Erythroblast (primary cell): ENCODE measurements at regions not wholly inside any gene's neighbourhood (a gene's known extent, or its start where the extent isn't known, plus 50 kb on each side); places are given as distances from the start of the nearest gene placed in this dataset.

Source experiments
- GATA1 ChIP-seq: IDR thresholded peaks from 2 replicates; pipeline ENCODE4 v1.6.1; 2011; ENCODE audit warnings: low read depth, mild to moderate bottlenecking, control low read depth, low read length, moderate library complexity
- POLR2A ChIP-seq: IDR thresholded peaks from 2 replicates; pipeline ENCODE4 v1.6.1; 2011; ENCODE audit warnings: mild to moderate bottlenecking, low read length

DNA sequence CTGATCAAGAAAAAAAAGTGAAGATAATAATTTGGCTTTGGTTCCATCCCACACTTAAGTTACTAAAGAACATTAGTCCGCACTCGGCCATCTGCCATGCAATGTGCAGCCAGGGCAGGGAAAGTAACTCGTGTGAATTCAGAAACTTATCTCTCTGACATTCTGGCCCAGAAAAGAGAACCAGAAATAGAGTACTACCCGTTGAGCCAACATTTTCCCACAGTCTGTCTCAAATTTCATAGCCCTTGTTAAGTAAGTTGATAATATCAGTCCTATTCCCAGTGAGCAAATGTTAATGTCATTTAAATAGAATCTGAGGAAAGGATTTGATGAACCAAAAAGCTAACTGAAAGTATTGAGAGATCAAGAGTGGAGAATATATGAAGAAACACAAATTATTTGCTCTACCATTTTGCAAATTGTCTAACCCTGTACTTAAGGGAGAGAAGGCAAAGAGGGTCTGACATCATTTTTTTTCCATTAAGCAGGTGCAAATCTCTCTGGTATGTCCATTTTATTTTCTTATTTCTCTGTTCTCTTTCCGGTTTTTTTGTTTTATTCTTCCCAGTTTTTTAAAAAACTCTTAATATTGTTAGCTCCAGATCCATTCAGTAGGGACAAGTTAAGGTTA lies 156.3 kb downstream of the NDFIP2 start:
- TF ChIP-seq POLR2A = no peak
- TF ChIP-seq GATA1 = no peak
